ENCODE measurements at regions not wholly inside any gene's neighbourhood (a gene's known extent, or its start where the extent isn't known, plus 50 kb on each side); places are given as distances from the start of the nearest gene placed in this dataset.

DNA sequence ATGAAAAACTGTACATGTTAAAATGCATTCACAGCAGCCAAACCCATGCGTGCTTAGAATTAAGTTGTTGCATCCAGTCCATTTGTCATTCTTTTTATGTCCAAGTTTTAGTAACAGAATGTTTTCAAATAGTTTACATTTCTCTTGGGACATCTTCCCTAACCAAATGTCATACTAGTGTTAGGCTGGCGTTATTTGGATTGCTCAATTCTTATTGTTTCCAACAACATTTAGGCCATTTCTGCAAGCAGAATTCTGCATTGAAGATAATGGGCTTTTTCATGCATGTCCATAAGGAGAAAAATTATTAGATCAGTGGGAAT is 203.0 kb downstream of the HIBADH start:
- Histone ChIP-seq H3K4me3 (no peak overlapping the region), H3K4me1 (peaks cover 0 to 10% (median 1%) of the 10 kb centered on the region in 4 donors), H3K27ac (no peak overlapping the region), H3K36me3 (no peaks in the 10 kb centered on the region), H3K9me3 (no peaks in the 10 kb centered on the region), H3K27me3 (peaks cover 0 to 5% of the 10 kb centered on the region in 2 donors)
- peak in 1 of 2 donors; percentile 9 for DNase-seq (ENCODE audit: low spot score in 2 of 2)
- TF ChIP-seq, protein P1, sequence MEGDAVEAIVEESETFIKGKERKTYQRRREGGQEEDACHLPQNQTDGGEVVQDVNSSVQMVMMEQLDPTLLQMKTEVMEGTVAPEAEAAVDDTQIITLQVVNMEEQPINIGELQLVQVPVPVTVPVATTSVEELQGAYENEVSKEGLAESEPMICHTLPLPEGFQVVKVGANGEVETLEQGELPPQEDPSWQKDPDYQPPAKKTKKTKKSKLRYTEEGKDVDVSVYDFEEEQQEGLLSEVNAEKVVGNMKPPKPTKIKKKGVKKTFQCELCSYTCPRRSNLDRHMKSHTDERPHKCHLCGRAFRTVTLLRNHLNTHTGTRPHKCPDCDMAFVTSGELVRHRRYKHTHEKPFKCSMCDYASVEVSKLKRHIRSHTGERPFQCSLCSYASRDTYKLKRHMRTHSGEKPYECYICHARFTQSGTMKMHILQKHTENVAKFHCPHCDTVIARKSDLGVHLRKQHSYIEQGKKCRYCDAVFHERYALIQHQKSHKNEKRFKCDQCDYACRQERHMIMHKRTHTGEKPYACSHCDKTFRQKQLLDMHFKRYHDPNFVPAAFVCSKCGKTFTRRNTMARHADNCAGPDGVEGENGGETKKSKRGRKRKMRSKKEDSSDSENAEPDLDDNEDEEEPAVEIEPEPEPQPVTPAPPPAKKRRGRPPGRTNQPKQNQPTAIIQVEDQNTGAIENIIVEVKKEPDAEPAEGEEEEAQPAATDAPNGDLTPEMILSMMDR (IDR thresholded peaks at IDR 0.05): no peak
- TF ChIP-seq POLR2A (IDR thresholded peaks at IDR 0.05): no peak
- TF ChIP-seq EP300 (IDR thresholded peaks at IDR 0.05): no peak
- WGBS, 2 donors: 49 to 53% methylated on average over 2 of the region's 2 CpGs

DNA sequence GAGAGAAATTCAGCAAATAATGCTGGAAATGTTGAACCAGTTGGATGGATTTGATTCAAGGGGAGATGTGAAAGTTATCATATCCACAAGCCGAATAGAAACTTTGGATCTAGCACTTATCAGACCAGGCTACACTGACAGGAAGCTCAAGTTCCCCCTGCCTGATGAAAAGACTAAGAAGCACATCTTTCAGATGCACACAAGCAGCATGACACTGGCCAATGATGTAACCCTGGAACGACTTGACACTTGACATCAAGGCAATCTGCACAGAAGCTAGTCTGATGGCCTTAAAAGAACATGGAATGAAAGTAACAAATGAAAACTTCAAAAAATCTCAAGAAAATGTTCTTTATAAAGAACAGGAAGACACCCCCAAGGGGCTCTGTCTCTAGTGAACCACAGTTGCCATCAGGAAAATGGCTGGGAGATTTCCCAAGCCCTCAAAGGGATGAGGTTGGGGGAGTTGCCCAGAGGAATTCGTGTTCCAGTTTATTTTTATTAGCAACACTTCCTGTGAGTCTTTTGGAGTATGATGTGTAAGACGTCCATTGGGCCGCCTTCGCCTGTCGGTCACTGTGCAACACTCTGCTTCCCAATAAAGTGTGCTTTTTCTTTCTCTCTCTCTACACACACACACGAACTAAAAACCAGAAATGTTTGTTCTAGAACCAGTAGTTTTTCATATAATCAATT is 200.0 kb downstream of the HIBADH start:
- no peak overlapping the region for H3K4me3 ChIP-seq
- H3K9me3 ChIP-seq: no peaks in the 10 kb centered on the region
- no peak overlapping the region for H3K27ac ChIP-seq
- peaks cover 0 to 10% (median 1%) of the 10 kb centered on the region in 4 donors for H3K4me1 ChIP-seq
- no peaks in the 10 kb centered on the region for H3K36me3 ChIP-seq
- TF ChIP-seq, protein P1 (IDR thresholded peaks at IDR 0.05): no peak
- TF ChIP-seq POLR2A (IDR thresholded peaks at IDR 0.05) (no peak), EP300 (IDR thresholded peaks at IDR 0.05) (no peak)
- 53 to 62% methylated on average over 8 of the region's 8 CpGs for WGBS, 2 donors
- DNase-seq (ENCODE audit: low spot score in 2 of 2): no peak
- peaks cover 0 to 8% of the 10 kb centered on the region in 2 donors for H3K27me3 ChIP-seq

DNA sequence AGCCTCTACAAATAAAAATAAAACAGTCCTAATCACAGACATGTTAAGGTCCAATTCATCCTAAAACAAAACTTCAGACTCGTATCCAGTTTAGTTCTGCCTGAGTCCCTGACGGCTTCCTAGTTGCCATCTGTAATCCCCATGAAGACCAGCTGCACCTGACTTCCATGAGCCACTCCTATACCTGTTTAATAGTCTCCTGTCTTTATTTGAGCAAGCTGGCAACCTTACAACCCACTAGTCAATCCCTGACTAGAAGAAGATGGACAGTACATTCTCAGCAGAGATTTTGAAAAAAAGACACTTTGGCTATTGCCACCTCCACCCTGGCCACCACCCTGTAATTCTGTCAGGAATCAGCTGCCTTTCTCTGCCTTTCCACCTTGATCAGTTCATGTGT is 197.7 kb downstream of the HIBADH start:
- Histone ChIP-seq H3K36me3 (no peaks in the 10 kb centered on the region), H3K9me3 (no peaks in the 10 kb centered on the region), H3K27me3 (peaks cover 0 to 8% of the 10 kb centered on the region in 2 donors), H3K4me3 (no peak overlapping the region), H3K4me1 (peaks cover 0 to 3% (median under 1%) of the 10 kb centered on the region in 4 donors), H3K27ac (no peak overlapping the region)
- 81 to 88% methylated on average over 2 of the region's 2 CpGs for WGBS, 2 donors
- no peak for TF ChIP-seq EP300 (IDR thresholded peaks at IDR 0.05)
- TF ChIP-seq, protein P1 (IDR thresholded peaks at IDR 0.05): no peak
- no peak for TF ChIP-seq POLR2A (IDR thresholded peaks at IDR 0.05)
- DNase-seq (ENCODE audit: low spot score in 2 of 2): no peak

DNA sequence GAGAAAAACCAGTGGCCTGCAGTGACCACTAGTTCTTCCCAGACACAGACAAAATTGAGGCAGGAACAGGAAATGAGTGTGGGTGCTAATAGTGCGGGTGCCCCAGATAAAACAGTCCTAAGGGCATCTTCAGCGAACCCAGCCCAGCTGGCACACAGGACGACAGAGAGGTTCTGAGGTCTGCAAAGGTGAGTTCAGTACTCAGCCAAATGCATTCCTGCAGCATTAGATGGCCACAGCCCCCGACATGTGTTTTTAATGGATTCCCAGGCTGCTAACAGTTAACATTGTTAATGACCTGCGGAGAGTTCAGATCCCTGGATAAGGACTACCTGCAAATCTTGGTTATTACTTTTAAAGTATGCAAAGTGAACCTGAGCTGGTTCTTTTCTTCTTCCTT is 196.0 kb downstream of the HIBADH start:
- H3K27me3 ChIP-seq: peaks cover 0 to 8% of the 10 kb centered on the region in 2 donors
- DNase-seq (ENCODE audit: low spot score in 2 of 2): no peak
- H3K9me3 ChIP-seq: no peaks in the 10 kb centered on the region
- no peaks in the 10 kb centered on the region for H3K36me3 ChIP-seq
- no peak overlapping the region for H3K4me3 ChIP-seq
- no peak overlapping the region for H3K27ac ChIP-seq
- TF ChIP-seq POLR2A (IDR thresholded peaks at IDR 0.05): no peak
- no peak for TF ChIP-seq EP300 (IDR thresholded peaks at IDR 0.05)
- TF ChIP-seq, protein P1 (IDR thresholded peaks at IDR 0.05): no peak
- no peaks in the 10 kb centered on the region for H3K4me1 ChIP-seq
- WGBS, 2 donors: 72 to 85% methylated on average over 5 of the region's 5 CpGs

DNA sequence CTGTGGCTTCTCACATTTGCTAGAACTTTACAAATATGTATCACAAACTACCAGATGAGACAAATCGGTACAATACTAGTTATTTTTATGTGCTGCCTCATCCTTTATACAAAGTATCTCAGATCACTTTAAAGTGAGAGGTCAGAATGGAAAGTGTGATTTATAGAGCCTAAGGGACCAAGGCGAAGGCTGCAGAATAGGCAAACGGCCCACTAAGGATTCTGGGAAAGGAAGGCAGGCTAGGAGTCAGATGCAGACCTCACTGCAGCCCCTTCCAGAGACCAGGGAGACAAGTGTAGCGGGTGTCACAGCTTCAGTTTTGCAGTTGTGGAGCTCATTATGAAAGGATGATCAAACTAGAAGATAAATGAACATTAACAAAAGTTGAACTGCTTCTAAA is 190.6 kb downstream of the HIBADH start:
- no peaks in the 10 kb centered on the region for H3K36me3 ChIP-seq
- TF ChIP-seq, protein P1 (IDR thresholded peaks at IDR 0.05): no peak
- TF ChIP-seq EP300 (IDR thresholded peaks at IDR 0.05): no peak
- TF ChIP-seq POLR2A (IDR thresholded peaks at IDR 0.05): no peak
- H3K4me1 ChIP-seq: no peaks in the 10 kb centered on the region
- WGBS, 2 donors: 58 to 63% methylated on average over 4 of the region's 4 CpGs
- no peaks in the 10 kb centered on the region for H3K27me3 ChIP-seq
- no peak overlapping the region for H3K4me3 ChIP-seq
- no peaks in the 10 kb centered on the region for H3K9me3 ChIP-seq
- H3K27ac ChIP-seq: no peak overlapping the region
- no peak for DNase-seq (ENCODE audit: low spot score in 2 of 2)
